ENCODE measurements at regions not wholly inside any gene's neighbourhood (a gene's known extent, or its start where the extent isn't known, plus 50 kb on each side); places are given as distances from the start of the nearest gene placed in this dataset.
"Not testable (repeated sequence)": the region's sequence is repeated elsewhere in the genome, so short reads cannot be mapped to it uniquely, and the experiment has no call there.

DNA sequence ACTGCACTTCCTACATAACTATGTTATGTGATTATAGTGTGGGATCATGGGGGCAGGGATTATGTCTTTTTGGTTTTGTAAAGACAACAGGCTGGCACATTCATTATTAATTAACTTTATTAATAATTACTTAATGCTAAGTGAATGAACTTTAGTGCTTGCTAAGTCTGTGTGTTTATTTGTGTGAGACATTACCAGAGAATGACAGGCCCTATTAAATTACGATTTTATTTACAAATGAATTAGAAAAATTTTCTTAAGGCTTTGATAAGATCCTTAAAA lies 100.9 kb downstream of the CD83 start:
- DNase-seq: no peak

DNA sequence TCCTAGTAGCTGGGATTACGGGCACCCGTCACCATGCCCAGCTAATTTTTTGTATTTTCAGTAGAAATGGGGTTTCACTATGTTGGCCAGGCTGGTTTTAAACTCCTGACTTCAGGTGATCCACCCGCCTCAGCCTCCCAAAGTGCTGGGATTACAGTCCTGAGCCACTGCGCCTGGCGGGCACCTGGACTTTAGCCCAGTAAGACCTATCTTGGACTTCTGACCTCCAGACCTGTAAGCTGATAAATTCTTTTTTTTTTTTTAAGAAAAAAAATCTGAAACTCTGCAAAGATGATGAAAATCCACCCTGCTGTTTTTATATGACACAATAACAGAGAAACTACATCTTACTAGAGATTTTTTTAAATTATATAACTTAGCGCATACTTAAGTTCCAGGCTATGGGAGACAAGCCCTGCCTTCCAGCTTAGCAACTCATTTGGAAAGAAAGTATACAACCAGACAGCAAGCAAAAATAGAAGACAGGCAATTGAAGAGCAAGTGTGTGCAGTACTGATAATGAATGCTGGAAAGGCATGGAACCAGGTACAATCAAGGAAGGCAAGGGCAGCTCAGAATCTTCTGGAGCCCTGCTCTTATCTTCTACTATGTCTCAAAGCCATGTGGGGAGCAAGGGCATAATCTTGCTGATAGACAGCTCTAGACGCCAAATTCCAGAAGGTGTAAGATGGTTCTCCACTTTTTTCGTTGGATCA lies 104.2 kb downstream of the CD83 start:
- DNase-seq: no peak

DNA sequence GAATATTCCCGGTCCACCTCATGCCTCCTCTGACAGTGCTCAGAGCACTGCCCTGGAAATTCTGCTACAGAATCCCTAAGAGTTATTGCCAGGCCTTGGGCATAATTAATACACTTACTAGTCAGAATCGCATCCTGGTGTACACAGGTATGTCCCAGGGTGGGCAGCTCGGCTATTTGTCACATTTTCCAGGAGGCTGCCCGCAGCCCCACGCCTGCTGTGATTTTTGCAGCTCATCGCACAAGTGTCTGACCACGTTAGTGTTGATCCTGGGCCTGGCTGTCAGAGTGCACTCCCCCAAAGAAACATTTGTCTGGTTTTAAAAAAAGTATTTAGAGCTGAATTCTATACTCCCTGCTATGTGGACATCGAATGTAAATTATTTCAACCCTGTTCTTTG lies 105.4 kb downstream of the CD83 start:
- no peak for DNase-seq

DNA sequence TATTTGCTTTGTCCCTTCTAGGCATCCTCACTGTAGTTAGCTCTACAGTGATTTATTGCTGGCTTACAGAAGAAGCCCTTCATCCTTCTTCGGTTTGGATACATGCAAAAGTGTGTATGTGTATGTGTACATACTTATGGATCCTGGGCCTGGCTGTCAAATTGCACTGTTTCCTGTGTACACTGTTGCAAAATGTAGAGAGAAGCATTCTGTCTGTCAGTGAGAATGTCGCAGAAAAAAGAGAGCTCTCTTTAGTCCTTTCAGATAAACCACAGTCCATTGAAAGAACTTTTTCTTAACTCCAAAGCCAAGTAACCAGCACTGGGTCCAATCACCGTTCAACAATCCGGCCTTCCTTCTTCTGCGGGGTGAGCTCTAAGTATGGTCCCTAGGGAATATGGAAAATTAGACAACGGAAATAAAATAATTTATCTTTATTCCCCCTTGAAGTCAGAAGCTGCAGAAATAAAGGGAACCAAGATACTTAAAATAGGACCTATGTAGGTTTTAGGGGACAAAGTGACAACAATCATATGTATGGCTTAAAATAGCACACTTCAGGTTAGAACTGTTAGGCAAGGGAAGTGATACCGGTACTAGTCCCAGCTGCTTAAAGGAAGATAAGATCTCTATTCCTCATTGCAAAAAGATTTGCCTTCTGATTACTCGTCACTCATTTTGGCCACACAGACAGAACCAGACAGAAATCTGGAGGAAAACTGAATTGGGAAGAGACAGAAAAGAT lies 107.0 kb downstream of the CD83 start:
- no peak for DNase-seq

DNA sequence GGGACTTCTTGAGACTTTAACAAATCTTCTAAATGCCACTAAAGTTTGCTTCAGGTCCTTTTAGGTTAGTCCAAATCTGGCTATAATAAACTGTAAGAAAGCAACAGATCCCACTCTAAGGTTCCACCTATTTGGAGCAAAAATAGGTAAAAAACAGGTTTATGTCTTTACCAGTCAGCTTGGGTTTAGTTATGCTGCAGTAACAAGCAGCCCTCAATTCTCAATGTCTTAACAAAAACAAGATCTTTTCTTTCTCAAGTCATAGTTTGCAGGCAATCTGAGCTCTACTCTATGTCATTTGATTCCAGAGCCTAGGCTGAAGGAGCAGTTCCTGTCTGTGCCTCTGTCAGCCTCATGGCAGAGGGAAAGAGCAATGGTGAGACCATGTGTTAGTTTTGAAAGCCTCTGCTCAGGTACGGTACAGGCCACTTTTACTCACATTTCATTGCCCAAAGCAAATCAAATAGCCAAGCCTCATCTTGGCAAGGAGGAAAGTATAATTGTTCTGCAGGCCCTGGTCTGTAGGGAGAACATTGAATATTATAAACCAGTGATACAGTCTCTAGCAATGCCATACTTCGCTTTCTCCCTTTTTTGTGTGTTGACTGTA lies 108.6 kb downstream of the CD83 start:
- no peak for DNase-seq

DNA sequence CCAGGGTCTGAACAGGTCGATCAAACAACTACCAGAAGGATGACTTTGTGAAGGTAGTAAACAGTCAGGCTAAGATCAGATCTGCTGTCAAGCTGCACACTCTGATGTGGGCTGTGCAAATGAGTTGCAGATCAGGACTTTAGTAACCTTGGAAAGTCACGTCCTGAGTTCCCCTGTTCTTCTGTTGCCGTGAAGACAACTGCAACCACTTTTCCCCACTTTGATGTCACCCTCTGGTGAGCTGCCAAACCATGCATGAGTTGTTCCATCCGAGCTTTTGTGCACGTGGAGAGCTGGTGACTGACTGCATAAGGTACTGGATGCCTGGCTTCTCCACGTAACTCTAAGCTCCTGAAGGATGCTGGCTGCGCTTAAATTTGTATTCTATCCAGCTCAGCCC lies 111.0 kb downstream of the CD83 start:
- no peak for DNase-seq

DNA sequence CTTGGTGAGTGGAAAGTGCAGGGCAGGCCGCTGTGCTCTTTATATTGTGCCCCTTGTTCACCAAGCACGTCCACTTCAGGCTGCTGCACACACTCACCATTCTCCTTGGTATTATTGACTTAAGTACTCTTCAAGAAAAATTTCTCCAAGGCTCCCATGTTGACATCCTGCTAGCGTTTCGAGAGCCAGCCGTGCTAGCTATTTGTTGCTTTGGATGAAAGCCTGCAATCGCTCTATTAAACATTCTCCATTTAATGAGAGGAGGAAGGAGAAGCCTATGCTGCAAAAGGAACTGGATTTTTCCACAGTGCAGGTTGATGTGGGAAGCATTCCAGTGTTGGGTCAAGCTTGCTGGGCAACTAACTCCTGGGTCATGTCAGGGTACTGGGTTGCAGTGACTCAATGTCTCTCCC lies 113.5 kb downstream of the CD83 start:
- no peak for DNase-seq

DNA sequence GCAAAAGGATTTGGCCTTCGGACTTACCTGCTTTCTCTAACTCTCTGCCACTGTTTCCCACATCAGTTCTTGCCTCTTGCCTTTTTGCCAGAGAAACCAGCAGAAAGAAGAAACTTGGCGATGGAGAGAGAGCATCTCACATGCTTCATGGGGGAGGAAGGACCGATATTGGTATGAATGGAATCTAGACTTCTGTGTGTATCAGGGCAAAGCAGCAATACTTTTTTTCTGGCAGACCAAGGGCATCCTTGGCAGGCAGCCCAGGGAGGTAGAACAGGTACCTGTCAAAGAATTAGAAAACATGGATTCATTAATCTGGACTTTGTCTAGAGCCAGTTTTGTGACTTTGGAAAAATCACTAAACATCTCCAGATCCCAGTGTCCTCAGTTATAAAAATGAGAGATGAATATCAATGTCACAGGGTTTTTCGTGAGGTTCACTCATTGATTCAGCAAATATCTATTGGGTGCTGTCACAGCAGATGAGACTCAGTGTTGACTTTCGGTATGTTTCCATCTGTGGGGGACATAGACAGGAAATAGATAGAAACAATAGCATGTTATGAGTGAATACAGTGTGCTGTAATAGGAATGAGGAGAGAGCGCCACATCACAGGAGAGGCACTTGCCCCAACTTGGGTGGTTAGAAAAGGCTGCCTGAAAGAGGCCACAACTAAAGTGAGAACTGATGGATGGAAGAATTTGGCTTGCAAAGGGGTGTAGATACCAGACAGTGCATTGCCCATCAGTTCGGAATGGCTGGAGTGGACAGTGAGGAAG lies 114.1 kb downstream of the CD83 start:
- no peak for DNase-seq

DNA sequence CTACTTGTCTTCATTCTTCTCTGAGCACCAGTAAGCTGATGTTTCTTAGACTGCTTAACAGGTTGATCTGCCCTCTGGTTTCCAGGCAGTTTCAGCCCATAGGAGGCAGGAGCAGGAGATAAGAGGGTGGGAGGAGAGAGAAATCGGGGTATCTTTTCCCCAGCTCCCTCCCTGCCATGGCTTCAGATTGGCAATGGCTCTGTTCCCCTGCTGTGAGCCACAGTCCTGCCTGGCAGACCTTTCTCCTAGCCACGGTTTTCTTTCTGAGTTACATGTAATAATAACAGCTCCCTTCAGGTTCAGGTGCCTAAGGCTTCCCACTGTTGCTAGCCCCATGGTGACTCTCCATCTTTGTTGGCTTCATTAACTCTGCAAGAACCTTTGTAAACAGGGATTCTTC lies 115.3 kb downstream of the CD83 start:
- no peak for DNase-seq

DNA sequence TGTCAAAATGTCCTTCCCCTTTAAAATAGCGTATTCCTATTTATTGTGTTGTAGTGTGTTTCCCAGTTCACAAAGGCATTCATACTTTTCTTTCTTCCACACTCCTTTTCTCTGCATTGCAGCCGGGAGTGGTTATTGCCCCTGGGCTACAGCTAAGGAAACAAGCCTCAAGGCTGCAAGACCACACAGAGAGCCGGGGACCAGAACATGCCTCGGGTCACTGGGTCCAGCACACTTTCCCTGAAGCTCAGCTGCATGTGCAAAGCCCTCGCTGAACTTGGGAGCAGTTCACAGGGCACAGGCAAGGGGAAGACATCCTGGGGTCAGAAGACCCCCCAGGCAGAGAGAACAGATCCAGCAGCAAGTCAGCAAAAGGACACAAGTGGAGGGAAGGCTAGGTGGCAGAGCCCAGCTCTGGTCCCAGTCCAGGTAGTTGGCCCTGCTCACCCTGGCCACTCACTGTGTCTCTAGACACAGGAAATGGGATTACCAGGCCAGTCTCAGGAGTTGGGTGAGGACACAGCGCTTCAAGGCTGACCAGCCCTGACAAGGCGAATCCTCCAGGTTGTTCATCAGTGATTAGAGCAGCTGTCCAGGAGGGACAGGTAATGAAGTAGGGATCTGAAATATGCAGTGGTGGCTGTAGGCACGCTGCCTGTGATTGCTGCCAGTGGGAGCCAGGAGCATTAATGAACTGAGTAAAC lies 118.2 kb downstream of the CD83 start:
- no peak for DNase-seq

DNA sequence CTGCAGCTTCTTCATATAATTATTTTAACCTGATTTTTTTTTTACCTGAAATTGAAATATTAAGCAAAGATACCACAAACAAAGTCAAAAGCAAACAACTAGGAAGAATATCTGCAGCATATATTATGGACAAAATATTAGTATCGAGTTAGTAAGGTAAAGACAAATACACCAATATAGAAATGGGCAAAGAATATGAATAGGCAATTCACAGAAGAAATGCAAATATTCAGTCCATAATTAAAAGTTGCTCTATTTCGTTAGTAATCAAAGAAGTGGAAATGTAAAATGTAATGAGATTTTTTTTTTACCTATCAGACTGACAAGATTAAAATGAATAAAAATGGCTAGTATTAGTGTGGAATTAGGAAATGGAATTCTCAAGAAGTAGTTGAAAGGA lies 121.5 kb downstream of the CD83 start:
- no peak for DNase-seq

DNA sequence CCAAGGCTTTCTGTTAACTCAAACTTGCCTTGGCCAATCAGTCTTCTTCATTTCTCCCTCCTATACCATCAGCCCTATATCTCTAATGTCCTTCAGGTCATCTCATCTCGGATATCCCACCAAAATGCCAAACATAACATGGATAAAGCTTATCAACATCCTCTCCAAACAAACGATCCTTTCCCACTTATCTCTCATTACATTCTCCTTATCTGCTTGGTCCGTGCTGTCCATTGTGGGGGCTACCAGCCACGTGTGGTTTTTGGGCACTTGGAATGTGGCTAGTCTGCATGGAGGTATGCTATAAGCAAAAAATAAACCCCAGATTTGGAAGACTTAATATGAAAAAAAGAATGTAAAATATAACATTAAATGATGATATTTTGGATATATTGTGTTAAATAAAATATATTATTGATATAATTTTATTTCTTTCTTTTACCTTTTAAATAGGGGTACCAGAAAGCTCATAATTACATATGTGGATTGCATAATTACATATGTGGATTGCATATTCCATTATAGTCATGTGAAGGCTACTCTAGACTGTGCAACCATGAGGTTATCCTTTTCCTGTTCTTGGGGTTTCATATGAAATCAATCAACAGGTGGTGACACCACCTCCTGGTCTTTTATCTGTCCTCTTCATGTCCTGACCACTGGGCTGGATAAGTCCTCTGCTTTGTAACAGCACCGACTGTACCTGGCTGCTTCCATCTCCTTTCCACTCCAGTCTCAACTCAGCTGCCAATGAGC lies 123.0 kb downstream of the CD83 start:
- no peak for DNase-seq

DNA sequence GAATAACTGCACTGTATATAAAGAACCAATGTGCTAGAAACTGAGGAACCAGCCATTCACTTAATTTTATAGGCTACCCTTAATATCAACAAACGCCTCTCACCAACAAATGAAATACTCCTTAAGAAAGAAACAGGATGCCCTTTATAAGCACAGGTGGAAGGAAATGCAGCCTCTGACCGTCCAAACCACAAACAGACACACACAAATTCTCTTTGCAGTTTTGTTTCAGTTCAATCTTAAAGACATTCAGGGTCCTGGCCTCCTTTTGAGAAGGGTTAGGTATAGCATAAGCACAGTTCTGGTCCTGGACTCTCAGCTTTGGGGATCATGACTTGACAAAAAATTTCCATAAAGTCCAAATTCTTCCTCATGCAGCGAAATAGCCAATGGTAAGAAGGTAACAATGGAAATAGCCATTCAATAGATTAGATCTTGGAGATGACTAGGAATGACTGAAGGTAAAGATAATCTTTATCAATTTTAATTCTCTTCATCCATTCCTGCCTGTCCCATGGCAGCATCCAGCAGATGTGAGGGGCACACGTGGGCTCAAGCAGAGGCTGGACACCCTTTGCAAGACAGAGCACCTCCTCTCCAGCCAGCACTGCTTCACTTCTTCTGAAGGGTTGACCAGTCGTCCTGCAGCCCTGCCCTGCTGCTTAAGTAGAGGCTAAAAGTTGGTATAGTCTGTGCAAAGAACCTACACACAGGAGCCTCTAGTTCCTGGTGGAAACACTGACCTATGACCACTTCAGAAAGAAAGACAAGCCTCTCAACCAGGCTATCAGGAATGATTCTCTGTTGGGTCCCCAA lies 123.9 kb downstream of the CD83 start:
- DNase-seq: no peak

DNA sequence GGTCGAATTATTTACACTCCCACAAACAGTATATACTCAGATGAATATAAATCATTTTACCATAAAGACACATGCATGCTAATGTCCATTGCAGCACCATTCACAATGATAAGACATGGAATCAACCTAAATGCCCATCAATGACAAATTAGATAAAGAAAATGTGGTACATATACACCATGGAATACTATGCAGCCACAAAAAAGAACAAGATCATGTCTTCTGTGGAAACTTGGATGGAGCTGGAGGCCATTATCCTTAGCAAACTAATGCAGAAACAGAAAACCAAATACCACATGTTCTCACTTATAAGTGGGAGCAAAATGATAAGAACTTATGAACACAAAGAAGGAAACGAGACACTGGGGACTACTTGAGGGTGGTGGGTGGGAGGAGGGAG lies 125.3 kb downstream of the CD83 start:
- not testable (repeated sequence) for DNase-seq

DNA sequence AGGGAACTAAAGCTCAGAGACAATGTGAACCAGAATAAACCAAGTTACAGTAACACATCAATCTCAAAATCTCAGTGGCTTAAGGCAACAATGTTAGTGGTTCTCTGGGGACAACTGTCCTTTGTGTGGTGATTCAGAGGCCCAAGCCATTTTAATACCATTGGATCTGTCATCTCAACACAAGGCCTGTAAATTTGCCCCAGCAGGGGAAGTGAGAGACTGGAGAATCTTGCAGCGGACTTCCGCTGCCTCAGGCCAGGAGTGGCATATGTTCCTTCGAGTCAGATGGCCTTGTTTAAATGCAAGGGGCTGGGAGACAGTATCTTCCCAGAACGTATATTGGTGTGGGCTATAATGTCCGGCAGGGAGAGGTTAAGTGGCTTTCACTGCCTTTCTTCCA lies 126.0 kb downstream of the CD83 start:
- DNase-seq: no peak

DNA sequence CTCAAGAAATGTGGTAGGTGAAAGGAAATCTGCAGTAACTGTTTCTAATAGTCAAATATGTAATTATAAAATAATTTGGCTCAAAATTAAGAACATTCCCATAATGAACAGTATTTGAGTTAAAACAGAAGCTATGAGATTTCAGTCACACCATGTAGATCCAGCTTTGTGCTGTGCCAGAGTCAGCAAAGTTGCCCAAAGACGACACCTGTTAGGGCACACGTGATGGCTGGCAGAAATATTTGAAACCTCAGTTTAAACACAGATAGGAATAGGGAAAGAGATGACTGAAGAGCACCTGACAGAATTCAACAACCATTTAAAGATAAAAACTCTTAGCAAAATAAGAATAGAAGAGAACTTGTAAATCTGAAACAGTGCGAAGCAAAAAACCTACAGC lies 129.3 kb downstream of the CD83 start:
- DNase-seq: no peak

DNA sequence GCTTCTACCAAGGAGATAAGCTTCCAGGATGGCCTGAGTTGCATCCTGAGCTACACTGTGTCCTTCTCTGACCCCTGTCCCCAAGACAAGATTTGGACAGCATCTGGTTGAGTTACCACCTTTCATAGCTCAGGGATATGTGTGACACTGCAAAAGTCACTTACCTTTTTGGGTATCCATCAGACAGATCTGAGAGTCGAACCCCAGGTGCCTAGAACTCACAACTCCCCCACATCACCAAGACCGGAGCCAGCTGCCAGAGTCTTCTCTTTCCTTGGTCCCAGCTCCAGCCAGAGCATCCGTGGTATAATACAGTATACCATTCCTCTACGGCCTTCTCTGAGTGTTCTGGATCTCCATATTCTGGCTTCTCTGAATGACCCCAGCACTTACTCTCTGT lies 133.0 kb downstream of the CD83 start:
- no peak for DNase-seq

DNA sequence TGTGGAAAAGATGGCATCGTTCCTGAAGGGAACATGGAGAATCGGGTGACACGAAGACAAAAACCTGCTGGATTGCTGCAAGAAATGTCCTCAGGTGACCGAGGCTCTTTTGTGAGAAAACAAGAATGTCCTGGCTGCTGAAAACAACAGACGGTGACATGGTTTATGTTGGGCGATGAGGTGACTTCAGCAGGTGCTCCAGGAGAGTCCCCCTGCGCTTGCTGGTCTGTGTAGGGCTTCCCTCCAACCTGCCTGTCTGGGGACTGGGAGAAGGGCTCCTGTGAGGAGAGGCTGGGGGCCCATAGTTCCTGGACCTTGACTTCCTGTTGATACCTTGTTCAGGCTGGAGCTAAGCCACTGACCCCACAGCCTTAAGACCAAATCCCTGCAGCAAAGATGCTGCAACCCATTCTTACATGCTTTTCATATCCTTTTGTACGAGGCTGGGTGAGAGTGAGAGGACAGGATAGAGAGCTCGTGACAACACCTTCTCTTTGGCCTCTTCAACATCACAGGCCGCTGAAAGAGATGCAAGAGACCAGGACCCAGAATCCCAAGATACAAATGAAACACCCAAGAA lies 134.8 kb downstream of the CD83 start:
- no peak for DNase-seq

DNA sequence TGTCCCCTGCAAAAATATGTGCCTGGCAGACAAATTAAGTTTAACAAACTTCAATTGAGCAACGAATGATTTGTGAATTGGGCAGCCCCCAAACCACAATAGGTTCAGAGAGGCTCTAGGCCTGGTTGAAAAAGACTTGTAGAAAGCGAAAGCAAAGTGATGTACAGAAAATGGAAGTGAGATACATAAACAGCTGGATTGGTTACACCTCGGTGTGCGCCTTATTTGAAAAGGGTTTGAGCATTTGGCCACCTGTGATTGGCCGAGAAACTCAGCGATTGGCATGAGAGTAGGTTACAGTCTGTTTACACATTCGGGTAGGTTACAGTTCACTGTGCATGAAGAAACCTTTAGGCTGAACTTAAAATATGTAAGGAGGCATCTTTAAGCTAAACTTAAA lies 136.9 kb downstream of the CD83 start:
- no peak for DNase-seq

DNA sequence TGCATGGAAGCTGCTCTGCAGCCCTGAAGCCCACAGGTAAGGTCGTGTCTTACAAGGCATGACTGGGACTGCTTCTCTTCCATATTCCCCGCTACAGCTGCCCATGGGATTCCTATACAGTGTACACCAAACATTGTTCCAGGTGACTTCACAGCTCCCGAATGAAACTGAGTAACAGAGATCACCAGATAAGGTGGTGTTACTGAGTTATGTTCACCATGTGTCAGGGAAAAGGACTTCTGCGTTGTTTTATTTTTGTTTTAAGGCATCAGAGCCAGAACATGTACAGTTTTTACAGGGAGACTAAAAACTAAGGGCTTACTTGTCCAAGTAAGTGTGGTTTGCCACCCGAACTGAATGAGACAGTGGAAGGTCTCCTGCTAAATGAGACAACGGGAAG lies 138.3 kb downstream of the CD83 start:
- no peak for DNase-seq

DNA sequence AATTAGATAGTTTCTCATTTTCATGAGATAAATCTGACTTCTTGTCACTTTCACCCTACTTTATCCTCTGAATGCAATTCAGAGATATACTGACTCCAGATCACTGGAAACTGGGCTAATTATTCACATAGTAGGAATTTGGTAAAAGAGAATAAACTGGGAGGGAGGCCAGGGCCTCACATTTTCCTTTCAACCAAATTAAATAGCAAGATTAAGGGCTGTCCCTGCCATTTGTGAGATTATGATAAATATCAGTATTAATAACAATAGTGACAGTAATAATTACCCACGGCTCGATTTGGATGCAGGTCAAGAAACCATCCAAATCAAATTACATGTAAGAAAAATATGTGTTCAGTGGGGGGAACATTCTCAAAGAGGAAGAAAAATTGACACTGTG lies 140.5 kb downstream of the CD83 start:
- no peak for DNase-seq
